ENCODE measurements at regions not wholly inside any gene's neighbourhood (a gene's known extent, or its start where the extent isn't known, plus 50 kb on each side); places are given as distances from the start of the nearest gene placed in this dataset.

- TF ChIP-seq CHD7 (IDR thresholded peaks at IDR 0.05; ENCODE audit: insufficient replicate concordance, low read length): peak; percentile 99
- peak; percentile 52 for TF ChIP-seq ASH2L (IDR thresholded peaks at IDR 0.05; ENCODE audit: low read length)
- TF ChIP-seq KDM1A (IDR thresholded peaks at IDR 0.05; ENCODE audit: borderline replicate concordance, low read length): no peak
- no peak for TF ChIP-seq CREB1 (IDR thresholded peaks at IDR 0.05)
- no peak for TF ChIP-seq POLR2AphosphoS5 (IDR thresholded peaks at IDR 0.05; ENCODE audit: low read depth, low read length)
- TF ChIP-seq SUZ12 (IDR thresholded peaks at IDR 0.05; ENCODE audit: low read length): no peak
Measured at GRCh38 chrX:9342561-9343051, 122.3 kb upstream of the TBL1X start (continued).
